ENCODE measurements at regions not wholly inside any gene's neighbourhood (a gene's known extent, or its start where the extent isn't known, plus 50 kb on each side); places are given as distances from the start of the nearest gene placed in this dataset.

- DNase-seq, result no peak
- intact Hi-C loops (cut with DNase I; ENCODE audit: low total_unique reads), result no loop called here
- no peak for TF ChIP-seq POLR2A (IDR thresholded peaks at IDR 0.05)
- TF ChIP-seq POLR2AphosphoS5 (IDR thresholded peaks at IDR 0.05), result no peak
- TF ChIP-seq CTCF (IDR thresholded peaks at IDR 0.05 in 8 of 11, conservative IDR thresholded peaks at IDR 0.05 in 3 of 11), result no peak
- H3K36me3 ChIP-seq, result no peaks in the 10 kb centered on the region
- H3K4me3 ChIP-seq, result no peak overlapping the region
- 32 to 49% (median 43%) methylated on average over 12 to 13 of the region's 13 CpGs for WGBS, 5 donors
- H3K4me1 ChIP-seq, result peaks cover 0 to 27% (median 0%) of the 10 kb centered on the region in 6 donors
- peaks cover 0 to 5% (median 0%) of the 10 kb centered on the region in 8 donors for H3K9me3 ChIP-seq
- no peak overlapping the region for H3K27ac ChIP-seq
- no peaks in the 10 kb centered on the region for H3K27me3 ChIP-seq (replicated peaks in 1 of 7)
Observed at GRCh38 chr4:89489338-89489771, 181.8 kb upstream of the GPRIN3 start.

GRCh38 chr4:89488736-89489135 lies 181.1 kb upstream of the GPRIN3 start:
- no peaks in the 10 kb centered on the region for H3K27me3 ChIP-seq (replicated peaks in 1 of 7)
- intact Hi-C loops (cut with DNase I; ENCODE audit: low total_unique reads), result no loop called here
- no peaks in the 10 kb centered on the region for H3K36me3 ChIP-seq
- TF ChIP-seq CTCF (IDR thresholded peaks at IDR 0.05 in 8 of 11, conservative IDR thresholded peaks at IDR 0.05 in 3 of 11) (no peak), POLR2AphosphoS5 (IDR thresholded peaks at IDR 0.05) (no peak), POLR2A (IDR thresholded peaks at IDR 0.05) (no peak)
- H3K4me1 ChIP-seq, result peaks cover 0 to 27% (median 0%) of the 10 kb centered on the region in 6 donors
- no peak overlapping the region for H3K27ac ChIP-seq
- WGBS, 5 donors, result 56 to 78% (median 68%) methylated on average over 3 of the region's 3 CpGs
- H3K9me3 ChIP-seq, result peaks cover 0 to 5% (median 0%) of the 10 kb centered on the region in 8 donors
- no peak for DNase-seq
- no peak overlapping the region for H3K4me3 ChIP-seq

- DNase-seq, result no peak
- intact Hi-C loops (cut with DNase I; ENCODE audit: low total_unique reads), result no loop called here
- Histone ChIP-seq H3K4me3 (no peak overlapping the region), H3K27ac (no peak overlapping the region), H3K9me3 (peaks cover 0 to 5% (median 0%) of the 10 kb centered on the region in 8 donors), H3K27me3 (replicated peaks in 1 of 7) (no peaks in the 10 kb centered on the region), H3K36me3 (no peaks in the 10 kb centered on the region), H3K4me1 (peaks cover 0 to 27% (median 0%) of the 10 kb centered on the region in 6 donors)
- TF ChIP-seq POLR2AphosphoS5 (IDR thresholded peaks at IDR 0.05), result no peak
- no peak for TF ChIP-seq CTCF (IDR thresholded peaks at IDR 0.05 in 8 of 11, conservative IDR thresholded peaks at IDR 0.05 in 3 of 11)
- no peak for TF ChIP-seq POLR2A (IDR thresholded peaks at IDR 0.05)
Observed at GRCh38 chr4:89486673-89487072, 179.1 kb upstream of the GPRIN3 start.

- H3K27me3 ChIP-seq (replicated peaks in 1 of 7), result no peaks in the 10 kb centered on the region
- H3K4me1 ChIP-seq, result peaks cover 0 to 27% (median 0%) of the 10 kb centered on the region in 6 donors
- 42 to 47% (median 44%) methylated on average over 3 of the region's 3 CpGs for WGBS, 5 donors
- intact Hi-C loops (cut with DNase I; ENCODE audit: low total_unique reads), result no loop called here
- H3K9me3 ChIP-seq, result peaks cover 0 to 11% (median under 1%) of the 10 kb centered on the region in 8 donors
- DNase-seq, result no peak
- H3K36me3 ChIP-seq, result no peaks in the 10 kb centered on the region
- TF ChIP-seq CTCF (IDR thresholded peaks at IDR 0.05 in 8 of 11, conservative IDR thresholded peaks at IDR 0.05 in 3 of 11) (no peak), POLR2AphosphoS5 (IDR thresholded peaks at IDR 0.05) (no peak), POLR2A (IDR thresholded peaks at IDR 0.05) (no peak)
- no peak overlapping the region for H3K4me3 ChIP-seq
- no peak overlapping the region for H3K27ac ChIP-seq
Observed at GRCh38 chr4:89486042-89486441, 178.4 kb upstream of the GPRIN3 start.
